Esophagus squamous epithelium (tissue), 5 donors: ENCODE measurements at regions not wholly inside any gene's neighbourhood (a gene's known extent, or its start where the extent isn't known, plus 50 kb on each side); places are given as distances from the start of the nearest gene placed in this dataset.

Experiments used
- DNase-seq: peaks from one replicate; lab custom pipeline; 2025; lab: John Stamatoyannopoulos, UW
- H3K27ac ChIP-seq, 4 donors: fragments of 200-600 bp; sonication (generic); one replicate each; pipeline ENCODE4 v1.5.1; 2016 to 2019; ENCODE audit warnings: mild to moderate bottlenecking in 1 of 4
- H3K27me3 ChIP-seq, 4 donors: fragments of 200-600 bp; sonication (generic); 1 replicate in 3 of 4; 2 replicates in 1 of 4; pipeline versions ENCODE4 v1.5.1 to v1.6.0; 2017 to 2021; ENCODE audit warnings: antibody characterized with exemption in 1 of 4
- H3K36me3 ChIP-seq, 3 donors: fragments of 200-600 bp; sonication (generic); one replicate each; pipeline ENCODE4 v1.5.1; 2016 to 2019
- H3K4me1 ChIP-seq, 3 donors: fragments of 200-600 bp; sonication (generic); one replicate each; pipeline ENCODE4 v1.5.1; 2017 to 2019
- H3K4me3 ChIP-seq, 4 donors: fragments of 200-600 bp; sonication (generic); 1 replicate in 3 of 4; 2 replicates in 1 of 4; pipeline ENCODE4 v1.5.1; 2016 to 2019; ENCODE audit warnings: mild to moderate bottlenecking in 2 of 4, moderate library complexity in 1 of 4
- H3K9me3 ChIP-seq, 3 donors: fragments of 200-600 bp; sonication (generic); one replicate each; pipeline ENCODE4 v1.5.1; 2016 to 2019
- CTCF ChIP-seq, 6 experiments: fragments of 450-650 bp in 4 of 6; fragments of 200-600 bp in 2 of 6; sonication (generic) in 2 of 6; IDR thresholded peaks; one replicate each; pipeline ENCODE4 v1.5.1; 2016 to 2019; ENCODE audit warnings: antibody characterized with exemption in 6 of 6, mild to moderate bottlenecking in 4 of 6, moderate library complexity in 4 of 6
- POLR2A ChIP-seq, 4 donors: fragments of 450-650 bp; IDR thresholded peaks; one replicate each; pipeline ENCODE4 v1.6.1; 2017; ENCODE audit warnings: antibody characterized with exemption in 4 of 4, mild to moderate bottlenecking in 4 of 4, moderate library complexity in 3 of 4
- WGBS, 2 donors: methylation state at CpG; one replicate each; pipeline ENCODE4 v1.1.5; 2018; 5-methylcytosine and 5-hydroxymethylcytosine counted together
- intact Hi-C: fragments of 100-400 bp; cut with DNase I; formaldehyde crosslinking; loops from one replicate; pipeline ENCODE4 v1.15.0; 2022
- donor health status: DM: yes; HTN: yes; CAD: no.

- Histone ChIP-seq H3K9me3 (no peaks in the 10 kb centered on the region), H3K36me3 (no peaks in the 10 kb centered on the region), H3K27ac (no peak overlapping the region), H3K4me3 (no peak overlapping the region), H3K4me1 (peaks cover 0 to 24% (median 14%) of the 10 kb centered on the region in 3 donors), H3K27me3 (no peaks in the 10 kb centered on the region)
- TF ChIP-seq CTCF (IDR thresholded peaks at IDR 0.05) = no peak
- TF ChIP-seq POLR2A (IDR thresholded peaks at IDR 0.05) = no peak
- 36 to 51% methylated on average over 3 of the region's 3 CpGs for WGBS, 2 donors
- intact Hi-C loops = no loop called here
- no peak for DNase-seq
Observed at GRCh38 chr2:147051814-147052213, 793.0 kb upstream of the ACVR2A start.

GRCh38 chr2:147051248-147051647, 793.6 kb upstream of the ACVR2A start:
- no peak for TF ChIP-seq CTCF (IDR thresholded peaks at IDR 0.05)
- no peak for TF ChIP-seq POLR2A (IDR thresholded peaks at IDR 0.05)
- DNase-seq = no peak
- no peaks in the 10 kb centered on the region for H3K27me3 ChIP-seq
- H3K4me1 ChIP-seq = peaks cover 0 to 24% (median 14%) of the 10 kb centered on the region in 3 donors
- no peaks in the 10 kb centered on the region for H3K9me3 ChIP-seq
- H3K4me3 ChIP-seq = no peak overlapping the region
- H3K27ac ChIP-seq = no peak overlapping the region
- no peaks in the 10 kb centered on the region for H3K36me3 ChIP-seq
- intact Hi-C loops = no loop called here

GRCh38 chr2:147049957-147050356, 794.9 kb upstream of the ACVR2A start:
- intact Hi-C loops = no loop called here
- H3K27ac ChIP-seq = peak overlapping the region in 1 of 4 donors; percentile 21

GRCh38 chr2:147046473-147046872, 798.4 kb upstream of the ACVR2A start:
- Histone ChIP-seq H3K27ac (no peak overlapping the region), H3K36me3 (no peaks in the 10 kb centered on the region), H3K4me1 (peaks cover 0 to 16% (median 8%) of the 10 kb centered on the region in 3 donors), H3K9me3 (no peaks in the 10 kb centered on the region), H3K4me3 (no peak overlapping the region), H3K27me3 (no peaks in the 10 kb centered on the region)
- DNase-seq = no peak
- intact Hi-C loops = no loop called here
- TF ChIP-seq CTCF (IDR thresholded peaks at IDR 0.05) = no peak
- no peak for TF ChIP-seq POLR2A (IDR thresholded peaks at IDR 0.05)
- 68 to 79% methylated on average over 4 of the region's 4 CpGs for WGBS, 2 donors

More at GRCh38 chr2:147049957-147050356, 794.9 kb upstream of the ACVR2A start:
- Histone ChIP-seq H3K9me3 (no peaks in the 10 kb centered on the region), H3K4me1 (peaks cover 0 to 24% (median 14%) of the 10 kb centered on the region in 3 donors), H3K36me3 (no peaks in the 10 kb centered on the region), H3K4me3 (no peak overlapping the region), H3K27me3 (no peaks in the 10 kb centered on the region)
- DNase-seq = no peak
- TF ChIP-seq CTCF (IDR thresholded peaks at IDR 0.05) (no peak), POLR2A (IDR thresholded peaks at IDR 0.05) (no peak)
- 46 to 65% methylated on average over 4 of the region's 4 CpGs for WGBS, 2 donors

- no peak for DNase-seq
- Histone ChIP-seq H3K27ac (no peak overlapping the region), H3K36me3 (no peaks in the 10 kb centered on the region), H3K4me3 (no peak overlapping the region), H3K4me1 (peaks cover 0 to 2% (median 0%) of the 10 kb centered on the region in 3 donors), H3K9me3 (no peaks in the 10 kb centered on the region), H3K27me3 (no peaks in the 10 kb centered on the region)
- WGBS, 2 donors = 29 to 35% methylated on average over 2 of the region's 2 CpGs
- TF ChIP-seq POLR2A (IDR thresholded peaks at IDR 0.05) = no peak
- peak in 5 of 6 experiments; percentile 54 to 73 (median 56) for TF ChIP-seq CTCF (IDR thresholded peaks at IDR 0.05)
- intact Hi-C loops = no loop called here
Observed at GRCh38 chr2:147045113-147045512, 799.7 kb upstream of the ACVR2A start.
